Central memory CD4-positive, alpha-beta T cell (primary cell): ENCODE measurements at regions not wholly inside any gene's neighbourhood (a gene's known extent, or its start where the extent isn't known, plus 50 kb on each side); places are given as distances from the start of the nearest gene placed in this dataset.
"Not testable (repeated sequence)": the region's sequence is repeated elsewhere in the genome, so short reads cannot be mapped to it uniquely, and the experiment has no call there.

ENCODE experiments used
- DNase-seq: peaks from one replicate; pipeline ENCODE4 v3.0.0; 2022

- no peak for DNase-seq
Observed at GRCh38 chr15:92763459-92763858, 107.9 kb upstream of the FAM174B start.

GRCh38 chr15:92768131-92768530, 112.6 kb upstream of the FAM174B start:
- DNase-seq, result not testable (repeated sequence)

- no peak for DNase-seq
Observed at GRCh38 chr15:92770641-92771040, 115.1 kb upstream of the FAM174B start.

- no peak for DNase-seq
Observed at GRCh38 chr15:92772061-92772460, 116.5 kb upstream of the FAM174B start.

GRCh38 chr15:92772626-92773244, 117.2 kb upstream of the FAM174B start:
- DNase-seq, result no peak

GRCh38 chr15:92773340-92773739, 117.8 kb upstream of the FAM174B start:
- DNase-seq, result no peak

- no peak for DNase-seq
Observed at GRCh38 chr15:92779874-92780273, 120.2 kb upstream of the CHD2 start.

- DNase-seq, result no peak
Observed at GRCh38 chr15:92780843-92781242, 119.3 kb upstream of the CHD2 start.

GRCh38 chr15:92781925-92782453, 118.1 kb upstream of the CHD2 start:
- no peak for DNase-seq

- no peak for DNase-seq
Observed at GRCh38 chr15:92787116-92787515, 113.0 kb upstream of the CHD2 start.

- no peak for DNase-seq
Observed at GRCh38 chr15:92788196-92788595, 111.9 kb upstream of the CHD2 start.

GRCh38 chr15:92788793-92789192, 111.3 kb upstream of the CHD2 start:
- DNase-seq, result not testable (repeated sequence)

GRCh38 chr15:92796161-92796611, 103.9 kb upstream of the CHD2 start:
- no peak for DNase-seq

GRCh38 chr15:92797168-92798052, 102.7 kb upstream of the CHD2 start:
- DNase-seq, result peak; percentile 71

GRCh38 chr15:92800013-92800412, 100.1 kb upstream of the CHD2 start:
- no peak for DNase-seq

- DNase-seq, result not testable (repeated sequence)
Observed at GRCh38 chr15:92800416-92801055, 99.6 kb upstream of the CHD2 start.

- DNase-seq, result not testable (repeated sequence)
Observed at GRCh38 chr15:92801056-92801773, 98.9 kb upstream of the CHD2 start.

- no peak for DNase-seq
Observed at GRCh38 chr15:92801774-92802464, 98.2 kb upstream of the CHD2 start.

- DNase-seq, result no peak
Observed at GRCh38 chr15:92803536-92803851, 96.6 kb upstream of the CHD2 start.

- no peak for DNase-seq
Observed at GRCh38 chr15:92803852-92804609, 96.1 kb upstream of the CHD2 start.

GRCh38 chr15:92804610-92804936, 95.6 kb upstream of the CHD2 start:
- not testable (repeated sequence) for DNase-seq
